Neural cell (in vitro differentiated cells): ENCODE measurements at regions not wholly inside any gene's neighbourhood (a gene's known extent, or its start where the extent isn't known, plus 50 kb on each side); places are given as distances from the start of the nearest gene placed in this dataset.

Experiments used
- CTCF ChIP-seq: fragments of 450-650 bp; IDR thresholded peaks from 2 replicates; pipeline ENCODE4 v1.5.1; 2014; ENCODE audit warnings: antibody characterized with exemption, mild to moderate bottlenecking, moderate library complexity; ENCODE audit not compliant: poor library complexity, severe bottlenecking
- EP300 ChIP-seq: fragments of 450-650 bp; conservative IDR thresholded peaks from 2 replicates; pipeline ENCODE4 v1.6.1; 2014; ENCODE audit warnings: antibody characterized with exemption, mild to moderate bottlenecking, moderate library complexity; ENCODE audit not compliant: poor library complexity, severe bottlenecking
- EZH2 ChIP-seq: fragments of 200-600, 300-800 bp; shearing (Covaris generic), sonication (generic); IDR thresholded peaks from 2 replicates; pipeline ENCODE4 v1.6.1; 2014; ENCODE audit warnings: antibody characterized with exemption, low read length, borderline replicate concordance, mild to moderate bottlenecking; ENCODE audit not compliant: insufficient read depth, poor library complexity, severe bottlenecking
- POLR2AphosphoS5 ChIP-seq: IDR thresholded peaks from 2 replicates; pipeline ENCODE4 v1.6.1; 2012
- RAD21 ChIP-seq: fragments of 450-650 bp; conservative IDR thresholded peaks from 2 replicates; pipeline ENCODE4 v1.6.1; 2014; ENCODE audit warnings: antibody characterized with exemption, mild to moderate bottlenecking, moderate library complexity
- REST ChIP-seq: IDR thresholded peaks from 2 replicates; pipeline ENCODE4 v1.6.1; 2012; ENCODE audit warnings: borderline replicate concordance
- SMC3 ChIP-seq: fragments of 450-650 bp; conservative IDR thresholded peaks from 2 replicates; pipeline ENCODE4 v1.6.1; 2014; ENCODE audit warnings: antibody characterized with exemption, mild to moderate bottlenecking, moderate library complexity; ENCODE audit not compliant: poor library complexity
- TAF1 ChIP-seq: IDR thresholded peaks from 2 replicates; pipeline ENCODE4 v1.6.1; 2012; ENCODE audit warnings: low read depth

- no peak for TF ChIP-seq RAD21
- no peak for TF ChIP-seq REST
- TF ChIP-seq EP300 = no peak
- TF ChIP-seq CTCF = no peak
- no peak for TF ChIP-seq TAF1
- no peak for TF ChIP-seq EZH2
- TF ChIP-seq POLR2AphosphoS5 = no peak
- no peak for TF ChIP-seq SMC3
These were observed 108.4 kb upstream of the ZC3H12C start for GRCh38 chr11:109984634-109985289.
